A673 (cell line): ENCODE measurements at regions not wholly inside any gene's neighbourhood (a gene's known extent, or its start where the extent isn't known, plus 50 kb on each side); places are given as distances from the start of the nearest gene placed in this dataset.

Experiments
- CTCF ChIP-seq: fragments of 300-800, 200-600 bp; sonication (generic); conservative IDR thresholded peaks from 2 replicates; pipeline ENCODE4 v1.5.1; 2017; ENCODE audit warnings: low read depth, mild to moderate bottlenecking, antibody characterized with exemption, low read length, moderate library complexity, mixed read lengths
- EZH2 ChIP-seq: fragments of 200-600 bp; sonication (generic); IDR thresholded peaks from 2 replicates; pipeline ENCODE4 v1.6.1; 2017; ENCODE audit warnings: borderline replicate concordance, low read depth, mild to moderate bottlenecking, mixed read lengths, antibody characterized with exemption, low read length; ENCODE audit not compliant: poor library complexity, severe bottlenecking

- TF ChIP-seq EZH2: no peak
- no peak for TF ChIP-seq CTCF
Measured at GRCh38 chr12:19573866-19574265, 134.6 kb downstream of the AEBP2 start.
